ENCODE measurements at regions not wholly inside any gene's neighbourhood (a gene's known extent, or its start where the extent isn't known, plus 50 kb on each side); places are given as distances from the start of the nearest gene placed in this dataset.

GRCh38 chr5:109590799-109591198 lies 98.9 kb upstream of the MAN2A1 start:
- TF ChIP-seq CTCF (IDR thresholded peaks at IDR 0.05; ENCODE audit: insufficient read depth, low read length) (no peak), POLR2AphosphoS5 (IDR thresholded peaks at IDR 0.05; ENCODE audit: low read depth) (no peak)

Data from HL-60 (cell line).